MM.1S (cell line): ENCODE measurements at regions not wholly inside any gene's neighbourhood (a gene's known extent, or its start where the extent isn't known, plus 50 kb on each side); places are given as distances from the start of the nearest gene placed in this dataset.

ENCODE experiments used
- EZH2phosphoT487 ChIP-seq: fragments of 300-600 bp; sonication (generic); IDR thresholded peaks from 2 replicates; pipeline ENCODE4 v1.6.1; 2018; ENCODE audit warnings: antibody characterized with exemption, low read length
- TF ChIP-seq, protein P1 (sequence below): fragments of 300-600 bp; sonication (generic); IDR thresholded peaks from 2 replicates; pipeline ENCODE4 v1.5.1; 2016; ENCODE audit warnings: antibody characterized with exemption, low read length, mixed read lengths

DNA sequence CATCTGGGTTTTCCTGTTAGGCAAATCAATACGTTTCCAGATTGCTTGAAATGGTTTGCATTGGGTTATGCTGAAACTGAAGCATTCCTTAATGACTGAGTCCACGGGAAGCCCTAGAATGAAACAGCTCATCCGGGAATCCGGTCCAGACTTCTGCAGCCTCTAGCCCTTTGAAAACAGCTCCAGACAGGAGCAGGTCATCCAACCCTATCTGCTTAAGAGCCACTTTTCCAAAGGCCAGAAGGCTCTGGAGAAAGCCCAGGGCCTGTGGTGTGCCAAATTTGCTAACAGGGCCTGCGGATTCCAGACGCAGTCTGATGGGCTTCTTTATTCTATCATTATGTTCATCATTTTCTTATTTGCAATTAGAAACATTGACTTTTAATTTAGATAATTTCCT, 265.4 kb downstream of the SKIDA1 start:
- TF ChIP-seq, protein P1, sequence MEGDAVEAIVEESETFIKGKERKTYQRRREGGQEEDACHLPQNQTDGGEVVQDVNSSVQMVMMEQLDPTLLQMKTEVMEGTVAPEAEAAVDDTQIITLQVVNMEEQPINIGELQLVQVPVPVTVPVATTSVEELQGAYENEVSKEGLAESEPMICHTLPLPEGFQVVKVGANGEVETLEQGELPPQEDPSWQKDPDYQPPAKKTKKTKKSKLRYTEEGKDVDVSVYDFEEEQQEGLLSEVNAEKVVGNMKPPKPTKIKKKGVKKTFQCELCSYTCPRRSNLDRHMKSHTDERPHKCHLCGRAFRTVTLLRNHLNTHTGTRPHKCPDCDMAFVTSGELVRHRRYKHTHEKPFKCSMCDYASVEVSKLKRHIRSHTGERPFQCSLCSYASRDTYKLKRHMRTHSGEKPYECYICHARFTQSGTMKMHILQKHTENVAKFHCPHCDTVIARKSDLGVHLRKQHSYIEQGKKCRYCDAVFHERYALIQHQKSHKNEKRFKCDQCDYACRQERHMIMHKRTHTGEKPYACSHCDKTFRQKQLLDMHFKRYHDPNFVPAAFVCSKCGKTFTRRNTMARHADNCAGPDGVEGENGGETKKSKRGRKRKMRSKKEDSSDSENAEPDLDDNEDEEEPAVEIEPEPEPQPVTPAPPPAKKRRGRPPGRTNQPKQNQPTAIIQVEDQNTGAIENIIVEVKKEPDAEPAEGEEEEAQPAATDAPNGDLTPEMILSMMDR = no peak
- TF ChIP-seq EZH2phosphoT487 = no peak
